PC-3 (cell line): ENCODE measurements at regions not wholly inside any gene's neighbourhood (a gene's known extent, or its start where the extent isn't known, plus 50 kb on each side); places are given as distances from the start of the nearest gene placed in this dataset.
"Not testable (repeated sequence)": the region's sequence is repeated elsewhere in the genome, so short reads cannot be mapped to it uniquely, and the experiment has no call there.

ENCODE experiments used
- ATAC-seq: fragments of 200-7000 bp; cut with Tn5 transposase; 2 replicates; pipeline ENCODE4 v1.9.1; 2020; ENCODE audit warnings: mild to moderate bottlenecking, moderate library complexity
- BruUV-seq: library from RNA; stranded (reverse); fragments of 400-500 nt; replicated peaks from 2 replicates; lab custom pipeline; 2021; lab: Mats Ljungman, UMichigan
- CTCF ChIA-PET: fragments of 300-600 bp; sonication (Branson Sonifier 250); formaldehyde crosslinking; loops from one replicate; lab custom pipeline; 2022; ENCODE audit warnings: antibody characterized with exemption; lab: Charles Lee
- POLR2A ChIA-PET: fragments of 300-600 bp; sonication (Branson Sonifier 250); formaldehyde crosslinking; loops from one replicate; lab custom pipeline; 2022; ENCODE audit warnings: antibody characterized with exemption; ENCODE audit not compliant: unreplicated experiment; lab: Charles Lee
- DNase-seq: peaks from one replicate; pipeline ENCODE4 v3.0.0-alpha.2; 2015
- H2AFZ ChIP-seq: fragments of 300-600 bp; sonication (generic); 2 replicates; pipeline ENCODE4 v1.6.0; 2016; ENCODE audit warnings: antibody characterized with exemption, low read length
- H3F3A ChIP-seq: fragments of 300-600 bp; sonication (generic); one replicate; pipeline ENCODE4 v1.6.0; 2017; ENCODE audit warnings: antibody characterized with exemption, low read length, control low read depth, mild to moderate bottlenecking; ENCODE audit not compliant: unreplicated experiment
- H3K27ac ChIP-seq: fragments of 300-600 bp; sonication (generic); 2 replicates; pipeline ENCODE4 v1.5.1; 2016; ENCODE audit warnings: mild to moderate bottlenecking, low read length
- H3K27me3 ChIP-seq: fragments of 300-600 bp; sonication (generic); 2 replicates; pipeline ENCODE4 v1.6.1; 2016; ENCODE audit warnings: low read length, mixed read lengths
- H3K36me3 ChIP-seq: fragments of 300-600 bp; sonication (generic); 2 replicates; pipeline ENCODE4 v1.6.1; 2016; ENCODE audit warnings: low read depth, mixed run types, low read length, mixed read lengths
- H3K4me1 ChIP-seq: fragments of 300-600 bp; sonication (generic); 2 replicates; pipeline ENCODE4 v1.5.1; 2016; ENCODE audit warnings: low read length; ENCODE audit not compliant: insufficient read depth
- H3K4me2 ChIP-seq: fragments of 300-600 bp; sonication (generic); 2 replicates; pipeline ENCODE4 v1.6.0; 2016; ENCODE audit warnings: low read length
- H3K4me3 ChIP-seq: fragments of 300-600 bp; sonication (generic); 2 replicates; pipeline ENCODE4 v1.5.1; 2016; ENCODE audit warnings: mild to moderate bottlenecking, low read length, mixed read lengths
- H3K79me2 ChIP-seq: fragments of 300-600 bp; sonication (generic); 2 replicates; pipeline ENCODE4 v1.6.1; 2017; ENCODE audit warnings: low read length, mixed read lengths
- H3K9ac ChIP-seq: fragments of 300-600 bp; sonication (generic); 2 replicates; pipeline ENCODE4 v1.6.0; 2016; ENCODE audit warnings: mild to moderate bottlenecking, low read length
- H3K9me2 ChIP-seq: fragments of 300-600 bp; sonication (generic); replicated peaks from 2 replicates; pipeline ENCODE4 v1.6.1; 2016; ENCODE audit warnings: mixed run types, low read length, mixed read lengths
- H3K9me3 ChIP-seq: fragments of 300-600 bp; sonication (generic); 2 replicates; pipeline ENCODE4 v1.6.1; 2016; ENCODE audit warnings: low read length, mixed read lengths
- H4K20me1 ChIP-seq: fragments of 300-600 bp; sonication (generic); 2 replicates; pipeline ENCODE4 v1.6.1; 2016; ENCODE audit warnings: low read length, mixed read lengths
- EZH2 ChIP-seq: fragments of 300-600 bp; sonication (generic); IDR thresholded peaks from one replicate; pipeline ENCODE4 v1.6.1; 2017; ENCODE audit warnings: antibody characterized with exemption, mild to moderate bottlenecking, low read length; ENCODE audit not compliant: unreplicated experiment
- EZH2phosphoT487 ChIP-seq: fragments of 300-600 bp; sonication (generic); IDR thresholded peaks from 2 replicates; pipeline ENCODE4 v1.6.1; 2018; ENCODE audit warnings: mild to moderate bottlenecking, antibody characterized with exemption, low read length, borderline replicate concordance
- intact Hi-C: fragments of 100-400 bp; cut with micrococcal nuclease; formaldehyde crosslinking; loops from 2 replicates; pipeline ENCODE4 v1.9.0; 2023
- TF ChIP-seq, protein P1 (sequence below): fragments of 300-600 bp; sonication (generic); conservative IDR thresholded peaks from 2 replicates; pipeline ENCODE4 v1.5.1; 2017; ENCODE audit warnings: antibody characterized with exemption, low read depth, mild to moderate bottlenecking, low read length

DNA sequence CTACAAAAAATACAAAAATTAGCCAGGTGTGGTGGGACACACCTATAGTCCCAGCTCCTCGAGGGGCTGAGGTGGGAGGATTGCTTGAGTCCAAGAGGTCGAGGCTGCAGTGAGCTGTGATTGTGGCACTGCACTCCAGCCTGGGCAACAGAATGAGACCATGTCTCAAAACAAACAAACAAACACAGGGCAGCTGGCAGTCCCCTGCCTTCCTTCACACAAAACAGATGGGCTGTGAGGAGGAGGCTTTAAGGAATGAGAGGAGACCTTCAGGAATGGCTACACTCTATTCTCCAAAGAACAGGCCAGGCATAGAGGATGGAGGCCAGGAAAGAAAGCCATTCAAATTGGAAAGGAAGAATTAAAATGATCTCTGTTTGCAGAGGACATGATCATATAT lies 65.6 kb upstream of the MAML3 start:
- H3K4me1 ChIP-seq = peaks cover 4% of the 10 kb centered on the region; the same call in 1 of the 2 replicates
- DNase-seq (no peak), ATAC-seq (no peak)
- POLR2A ChIA-PET = no interaction called here
- H3K4me3 ChIP-seq = no peak overlapping the region
- H4K20me1 ChIP-seq = no peaks in the 10 kb centered on the region
- H3K9me3 ChIP-seq = no peaks in the 10 kb centered on the region
- no peak overlapping the region for H3K27ac ChIP-seq
- no peaks in the 10 kb centered on the region for H3K79me2 ChIP-seq
- H3K36me3 ChIP-seq = no peaks in the 10 kb centered on the region
- no peaks in the 10 kb centered on the region for H3K9me2 ChIP-seq
- H3F3A ChIP-seq = no peaks in the 10 kb centered on the region
- no TSS peak for BruUV-seq
- H3K4me2 ChIP-seq = no peak overlapping the region
- intact Hi-C loops = no loop called here
- H3K27me3 ChIP-seq = no peaks in the 10 kb centered on the region
- no peak overlapping the region for H2AFZ ChIP-seq
- no peak overlapping the region for H3K9ac ChIP-seq
- TF ChIP-seq, protein P1, sequence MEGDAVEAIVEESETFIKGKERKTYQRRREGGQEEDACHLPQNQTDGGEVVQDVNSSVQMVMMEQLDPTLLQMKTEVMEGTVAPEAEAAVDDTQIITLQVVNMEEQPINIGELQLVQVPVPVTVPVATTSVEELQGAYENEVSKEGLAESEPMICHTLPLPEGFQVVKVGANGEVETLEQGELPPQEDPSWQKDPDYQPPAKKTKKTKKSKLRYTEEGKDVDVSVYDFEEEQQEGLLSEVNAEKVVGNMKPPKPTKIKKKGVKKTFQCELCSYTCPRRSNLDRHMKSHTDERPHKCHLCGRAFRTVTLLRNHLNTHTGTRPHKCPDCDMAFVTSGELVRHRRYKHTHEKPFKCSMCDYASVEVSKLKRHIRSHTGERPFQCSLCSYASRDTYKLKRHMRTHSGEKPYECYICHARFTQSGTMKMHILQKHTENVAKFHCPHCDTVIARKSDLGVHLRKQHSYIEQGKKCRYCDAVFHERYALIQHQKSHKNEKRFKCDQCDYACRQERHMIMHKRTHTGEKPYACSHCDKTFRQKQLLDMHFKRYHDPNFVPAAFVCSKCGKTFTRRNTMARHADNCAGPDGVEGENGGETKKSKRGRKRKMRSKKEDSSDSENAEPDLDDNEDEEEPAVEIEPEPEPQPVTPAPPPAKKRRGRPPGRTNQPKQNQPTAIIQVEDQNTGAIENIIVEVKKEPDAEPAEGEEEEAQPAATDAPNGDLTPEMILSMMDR = no peak
- no peak for TF ChIP-seq EZH2
- TF ChIP-seq EZH2phosphoT487 = no peak
- CTCF ChIA-PET = no interaction called here

DNA sequence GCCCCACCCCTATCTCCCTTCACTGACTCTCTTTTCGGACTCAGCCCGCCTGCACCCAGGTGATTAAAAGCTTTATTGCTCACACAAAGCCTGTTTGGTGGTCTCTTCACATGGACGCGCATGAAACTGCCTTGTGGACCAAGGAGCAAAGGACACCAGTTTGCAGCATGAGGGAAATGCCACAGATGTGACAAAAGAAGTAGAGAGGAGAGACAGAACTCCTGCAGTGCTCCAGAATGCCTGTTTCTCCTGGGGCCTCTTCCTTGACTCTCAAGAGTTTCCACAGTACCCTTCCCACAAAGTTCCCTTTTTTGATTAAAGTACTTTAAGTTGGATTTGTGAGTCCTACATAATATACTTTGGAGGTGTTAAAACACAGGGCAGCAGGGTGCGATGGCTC lies 65.1 kb upstream of the MAML3 start:
- H3K4me3 ChIP-seq, BruUV-seq, POLR2A ChIA-PET, H3K9ac ChIP-seq, H3K4me1 ChIP-seq, H3K27me3 ChIP-seq, DNase-seq, H3K79me2 ChIP-seq, H4K20me1 ChIP-seq, H3F3A ChIP-seq, H3K9me2 ChIP-seq, H2AFZ ChIP-seq, H3K4me2 ChIP-seq, intact Hi-C loops, H3K9me3 ChIP-seq, CTCF ChIA-PET, ATAC-seq, H3K36me3 ChIP-seq, H3K27ac ChIP-seq: not testable (repeated sequence)

- peaks cover 17% of the 10 kb centered on the region for H3K4me1 ChIP-seq
- POLR2A ChIA-PET = no interaction called here
- H3K36me3 ChIP-seq = no peaks in the 10 kb centered on the region
- CTCF ChIA-PET = no interaction called here
- no peaks in the 10 kb centered on the region for H3K27me3 ChIP-seq
- DNase-seq = peak; percentile 58
- no TSS peak for BruUV-seq
- no peaks in the 10 kb centered on the region for H3K9me3 ChIP-seq
- peak overlapping the region; percentile 73 for H3K4me2 ChIP-seq
- peak overlapping the region; percentile 75 for H3K27ac ChIP-seq
- 0 out of 2 replicates have a peak overlapping the region, but pooled peaks have one; percentile 21 for H3K4me3 ChIP-seq
- H3K79me2 ChIP-seq = no peaks in the 10 kb centered on the region
- no peak for TF ChIP-seq EZH2phosphoT487
- TF ChIP-seq EZH2 = no peak
- TF ChIP-seq, protein P1 = no peak
- no peaks in the 10 kb centered on the region for H4K20me1 ChIP-seq
- peak; percentile 70 for ATAC-seq
- intact Hi-C loops = no loop called here
- peak overlapping the region; percentile 42; the same call in 1 of the 2 replicates for H2AFZ ChIP-seq
- no peaks in the 10 kb centered on the region for H3F3A ChIP-seq
- no peaks in the 10 kb centered on the region for H3K9me2 ChIP-seq
- H3K9ac ChIP-seq = peak overlapping the region; percentile 8; the same call in 1 of the 2 replicates
These were observed 59.8 kb upstream of the MAML3 start for GRCh38 chr4:140213749-140214148.
